ENCODE measurements at regions not wholly inside any gene's neighbourhood (a gene's known extent, or its start where the extent isn't known, plus 50 kb on each side); places are given as distances from the start of the nearest gene placed in this dataset.
"Not testable (repeated sequence)": the region's sequence is repeated elsewhere in the genome, so short reads cannot be mapped to it uniquely, and the experiment has no call there.

DNA sequence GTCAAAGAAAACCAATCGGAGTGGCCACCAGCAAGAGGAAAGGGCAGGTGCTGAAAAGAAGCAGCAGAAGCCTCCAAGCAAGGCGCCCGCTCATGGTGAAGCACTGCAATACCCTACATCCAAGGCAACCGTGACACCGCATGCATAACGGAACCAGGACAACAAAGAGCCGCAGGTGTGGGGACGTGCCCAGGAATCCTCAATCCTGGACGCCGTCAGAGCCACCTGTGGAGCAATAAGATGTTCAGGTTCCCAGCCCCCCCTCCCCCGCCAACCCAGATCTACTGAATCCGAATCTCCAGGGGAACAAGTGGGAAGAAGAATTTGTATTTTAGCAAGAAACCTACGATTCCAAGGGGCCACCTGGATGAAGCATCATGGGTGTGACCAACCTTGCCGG, 70.8 kb downstream of the SHANK2 start:
- no peak for DNase-seq

- DNase-seq, result no peak
These were observed 71.5 kb downstream of the SHANK2 start for GRCh38 chr11:71180694-71181470.

GRCh38 chr11:71179877-71180605, 72.3 kb downstream of the SHANK2 start:
- no peak for DNase-seq

DNA sequence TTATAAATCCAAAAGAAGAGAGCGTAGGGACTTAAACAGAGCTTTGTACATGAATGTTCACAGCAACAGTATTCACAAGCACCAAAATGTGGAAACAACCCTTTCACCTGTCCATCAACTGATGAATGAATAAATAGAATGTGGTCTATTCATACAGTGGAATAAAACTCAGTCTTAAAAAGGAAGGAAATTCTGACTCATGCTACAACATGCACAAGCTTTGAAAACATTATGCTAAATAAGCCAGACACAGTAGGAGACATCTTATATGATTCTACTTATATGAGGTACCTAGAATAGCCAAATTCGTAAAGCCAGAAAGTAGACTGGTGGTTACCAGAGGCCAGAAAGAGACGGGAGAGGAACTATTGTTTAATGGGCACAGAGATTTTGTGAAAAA, 74.3 kb downstream of the SHANK2 start:
- no peak for DNase-seq

DNA sequence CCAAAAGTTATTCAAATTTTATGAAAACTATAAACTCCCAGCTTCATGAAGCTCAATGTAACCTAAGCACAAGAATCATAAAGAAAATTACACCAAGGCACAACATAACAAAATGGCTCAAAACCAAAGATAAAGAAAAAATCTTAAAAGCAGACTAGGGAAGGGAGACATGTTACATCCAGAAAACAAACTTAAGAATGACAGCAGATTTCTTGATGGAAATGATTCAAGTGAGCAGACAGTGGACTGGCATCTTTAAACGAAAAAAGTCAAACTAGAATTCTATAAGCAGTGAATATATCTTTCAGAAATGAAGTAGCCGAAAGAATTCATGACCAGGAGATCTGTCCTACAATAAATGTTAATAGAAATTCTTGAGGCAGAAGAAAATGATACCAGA, 75.6 kb downstream of the SHANK2 start:
- no peak for DNase-seq

GRCh38 chr11:71173709-71174108, 78.7 kb downstream of the SHANK2 start:
- DNase-seq, result no peak

GRCh38 chr11:71172680-71173079, 79.7 kb downstream of the SHANK2 start:
- no peak for DNase-seq

GRCh38 chr11:71171576-71171975, 80.8 kb downstream of the SHANK2 start:
- no peak for DNase-seq

DNA sequence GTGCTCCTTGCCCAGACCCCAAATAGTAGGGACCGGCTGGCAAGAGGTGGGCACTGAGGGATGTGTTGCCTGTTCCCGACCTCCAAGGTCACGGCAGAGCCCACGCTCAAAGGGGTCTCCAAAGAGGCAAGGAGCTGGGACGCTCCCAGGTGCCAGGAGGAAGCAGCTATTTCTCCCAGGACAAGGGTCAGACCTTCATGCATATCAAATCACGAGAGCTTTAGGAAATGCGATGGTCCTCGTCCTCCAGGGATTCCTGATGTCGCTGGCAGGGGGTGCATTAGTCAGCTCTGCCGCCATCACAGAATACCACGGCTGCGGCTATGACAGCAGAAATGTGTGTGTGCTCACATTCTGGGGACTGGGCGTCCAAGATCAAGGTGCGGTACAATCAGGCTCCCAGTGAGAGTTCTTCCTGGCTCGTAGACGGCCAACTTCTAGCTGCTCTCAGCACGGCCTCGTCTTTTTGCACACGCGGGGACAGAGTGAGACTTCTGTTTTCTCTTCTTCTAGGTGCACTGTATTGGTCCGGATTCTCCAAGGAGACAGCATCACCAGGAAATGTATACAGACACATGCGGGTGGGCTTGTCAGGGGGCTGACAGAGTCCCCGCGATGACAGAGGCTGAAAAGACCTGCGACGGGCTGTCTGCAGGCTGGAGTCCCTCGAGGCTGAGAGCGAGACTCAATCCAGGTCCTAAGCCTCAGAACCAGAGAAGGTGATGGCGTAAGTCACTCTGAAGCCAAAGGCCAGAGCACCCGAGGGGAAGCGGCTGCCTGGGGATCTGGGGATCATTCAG, 81.6 kb downstream of the SHANK2 start:
- no peak for DNase-seq

- DNase-seq, result no peak
These were observed 83.1 kb downstream of the SHANK2 start for GRCh38 chr11:71169313-71169712.

GRCh38 chr11:71167814-71168213, 84.6 kb downstream of the SHANK2 start:
- not testable (repeated sequence) for DNase-seq

DNA sequence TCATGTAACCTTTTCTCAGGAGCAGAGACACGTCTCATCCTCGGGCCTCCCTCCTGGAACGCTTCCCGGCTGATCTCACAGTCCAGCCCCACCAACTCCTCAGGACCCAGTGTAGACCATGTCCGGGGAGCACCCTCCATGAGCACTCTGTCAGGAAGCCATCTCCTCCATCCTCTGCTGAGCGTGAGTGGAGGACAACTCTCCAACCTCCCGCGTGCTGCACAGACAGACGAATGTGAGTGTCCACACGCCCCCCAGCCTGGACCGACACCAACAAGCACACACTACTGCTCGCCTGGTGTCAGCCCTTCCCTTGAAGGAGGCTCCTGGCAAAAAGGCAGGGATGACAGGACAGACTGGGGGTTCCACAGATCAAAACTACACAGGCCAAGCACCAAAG, 86.6 kb downstream of the SHANK2 start:
- DNase-seq, result no peak

GRCh38 chr11:71164621-71165020, 87.8 kb downstream of the SHANK2 start:
- no peak for DNase-seq

GRCh38 chr11:71164186-71164585, 88.2 kb downstream of the SHANK2 start:
- no peak for DNase-seq

DNA sequence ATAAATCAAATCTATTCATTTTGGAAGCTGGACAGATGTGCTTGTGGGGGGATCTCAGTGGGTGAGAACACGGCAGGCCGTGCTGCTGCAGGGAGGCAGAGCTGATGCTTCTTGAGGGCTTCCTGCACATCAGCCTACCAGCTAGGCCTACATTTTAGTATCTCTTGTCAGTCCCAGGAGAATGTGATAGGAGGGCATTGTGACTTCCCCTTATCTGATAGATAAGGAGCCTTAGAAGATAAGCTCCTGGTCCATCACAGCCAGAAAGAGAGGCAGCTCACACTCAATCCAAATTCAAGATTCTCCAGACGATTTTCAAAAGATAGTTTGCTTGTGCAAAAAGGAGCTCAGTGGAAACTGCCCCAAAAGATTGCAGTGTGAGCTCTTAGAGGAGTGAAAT, 89.0 kb downstream of the SHANK2 start:
- DNase-seq, result no peak

- no peak for DNase-seq
These were observed 93.4 kb downstream of the SHANK2 start for GRCh38 chr11:71158936-71159335.

- DNase-seq, result not testable (repeated sequence)
These were observed 94.7 kb downstream of the SHANK2 start for GRCh38 chr11:71157676-71158075.

DNA sequence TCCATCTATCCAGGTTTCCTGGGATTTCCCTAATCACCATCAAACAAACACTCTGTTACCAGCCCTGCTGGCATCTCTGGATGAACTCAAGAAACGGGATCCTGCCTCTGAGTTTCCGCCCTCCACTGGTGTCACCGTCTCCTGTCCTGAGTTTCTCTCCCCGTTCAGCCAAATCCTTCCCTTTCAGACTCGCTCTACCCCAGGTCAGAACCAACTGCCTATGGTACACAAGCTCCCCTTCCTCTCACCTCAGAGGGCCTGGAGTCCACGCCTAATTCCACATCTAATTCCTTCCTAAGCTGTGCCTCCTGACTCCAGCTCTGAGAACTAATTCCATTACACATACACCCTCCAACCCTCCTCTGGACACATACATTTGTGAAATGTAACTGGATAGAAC, 96.1 kb downstream of the SHANK2 start:
- no peak for DNase-seq

DNA sequence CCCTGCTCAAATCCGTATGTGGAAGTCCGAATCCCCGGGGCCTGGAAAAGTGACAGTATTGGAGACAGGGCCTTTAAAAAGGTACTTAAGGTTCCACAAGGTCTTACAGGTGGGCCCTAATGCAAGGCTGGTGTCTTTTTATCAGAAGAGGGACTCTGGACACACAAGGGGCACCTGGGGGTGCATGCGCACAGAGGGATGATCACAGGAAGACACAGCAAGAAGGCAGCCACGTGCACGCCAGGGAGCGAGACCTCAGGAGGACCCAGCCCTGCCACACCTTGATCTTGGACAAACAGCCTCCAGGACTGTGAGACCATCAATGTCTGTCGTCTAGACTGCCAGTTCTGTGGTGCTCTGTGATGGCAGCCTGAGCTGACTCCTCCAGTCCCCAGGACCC, 96.5 kb downstream of the SHANK2 start:
- no peak for DNase-seq

GRCh38 chr11:71154261-71154805, 98.0 kb downstream of the SHANK2 start:
- DNase-seq, result no peak

- no peak for DNase-seq
These were observed 99.4 kb downstream of the SHANK2 start for GRCh38 chr11:71153005-71153390.

- not testable (repeated sequence) for DNase-seq
These were observed 99.9 kb downstream of the SHANK2 start for GRCh38 chr11:71152312-71153004.

GRCh38 chr11:71151561-71151960, 100.8 kb downstream of the SHANK2 start:
- no peak for DNase-seq

All from NCI-H1930 (cell line).